NCI-H1417 (cell line): ENCODE measurements at regions not wholly inside any gene's neighbourhood (a gene's known extent, or its start where the extent isn't known, plus 50 kb on each side); places are given as distances from the start of the nearest gene placed in this dataset.
"Not testable (repeated sequence)": the region's sequence is repeated elsewhere in the genome, so short reads cannot be mapped to it uniquely, and the experiment has no call there.

Experiments
- DNase-seq, 3 experiments: peaks; one replicate each; lab custom pipeline; 2025; lab: John Stamatoyannopoulos, UW

- DNase-seq: peak in 1 of 3 experiments; percentile 6
Observed at GRCh38 chr1:219726480-219727272, 113.8 kb upstream of the ZC3H11B start.

- DNase-seq: no peak
Observed at GRCh38 chr1:219724440-219724839, 111.5 kb upstream of the ZC3H11B start.

DNA sequence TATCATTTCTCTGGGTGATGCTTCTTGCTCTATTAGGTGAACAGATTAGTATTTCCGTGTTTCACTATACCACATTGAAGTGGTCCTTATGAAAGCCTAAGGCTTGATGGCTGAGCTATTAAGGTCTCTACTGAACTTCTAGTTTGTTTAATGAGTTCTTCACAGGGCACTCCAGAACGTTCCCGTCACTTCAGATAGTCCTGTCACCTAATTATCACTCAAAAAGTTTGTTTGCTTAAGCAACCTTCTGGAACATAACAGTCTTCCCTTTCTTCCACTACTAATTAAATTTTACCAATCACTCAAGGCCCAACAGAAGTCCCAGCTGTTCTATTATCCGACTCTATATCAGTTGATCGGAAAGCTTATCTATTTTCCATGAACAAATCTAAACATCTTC is 104.6 kb upstream of the ZC3H11B start:
- DNase-seq: peak in 1 of 3 experiments; percentile 38

DNA sequence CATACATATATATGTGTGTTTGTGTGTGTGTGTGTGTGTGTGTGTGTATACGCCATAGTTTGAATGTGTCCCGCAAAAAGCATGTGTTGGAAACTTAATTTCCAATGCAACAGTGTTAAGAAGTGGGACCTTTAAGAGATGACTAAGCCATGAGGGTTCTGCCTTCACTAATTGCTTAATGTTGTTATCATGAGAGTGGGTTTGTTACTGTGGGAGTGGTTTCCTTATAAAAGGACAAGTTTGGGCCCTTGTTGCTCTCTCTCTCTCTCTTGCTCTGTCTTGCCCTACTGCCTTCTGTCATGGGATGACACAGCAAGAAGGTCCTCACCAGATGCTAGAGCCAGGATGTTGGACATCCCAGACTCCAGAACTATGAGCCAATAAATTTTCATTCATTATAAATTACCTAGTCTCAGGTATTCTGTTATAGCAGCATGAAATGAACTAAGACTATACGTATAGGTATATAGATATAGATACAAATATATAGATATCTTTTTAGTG is 103.8 kb upstream of the ZC3H11B start:
- no peak for DNase-seq

- peak in 1 of 3 experiments; percentile 27 for DNase-seq
Observed at GRCh38 chr1:219713981-219714381, 101.1 kb upstream of the ZC3H11B start.

DNA sequence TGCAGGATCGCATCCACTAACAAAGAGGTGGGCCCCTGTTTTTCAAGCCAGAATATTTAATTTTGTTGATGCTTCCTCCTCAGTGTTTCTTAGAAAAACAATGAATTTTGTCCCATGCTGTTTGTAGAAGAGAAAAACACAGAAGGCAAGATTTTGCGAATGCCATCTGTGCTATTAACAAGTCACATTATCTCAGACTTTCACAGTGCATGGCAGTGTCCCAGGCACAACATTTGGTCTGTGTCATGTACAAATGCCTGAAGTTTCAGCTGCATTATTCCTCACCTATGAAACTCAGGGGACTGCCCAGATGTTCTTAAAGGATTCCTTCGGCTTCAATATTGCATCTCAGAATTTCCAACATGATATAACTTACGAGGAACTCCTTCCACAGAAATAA is 99.6 kb upstream of the ZC3H11B start:
- DNase-seq: no peak

DNA sequence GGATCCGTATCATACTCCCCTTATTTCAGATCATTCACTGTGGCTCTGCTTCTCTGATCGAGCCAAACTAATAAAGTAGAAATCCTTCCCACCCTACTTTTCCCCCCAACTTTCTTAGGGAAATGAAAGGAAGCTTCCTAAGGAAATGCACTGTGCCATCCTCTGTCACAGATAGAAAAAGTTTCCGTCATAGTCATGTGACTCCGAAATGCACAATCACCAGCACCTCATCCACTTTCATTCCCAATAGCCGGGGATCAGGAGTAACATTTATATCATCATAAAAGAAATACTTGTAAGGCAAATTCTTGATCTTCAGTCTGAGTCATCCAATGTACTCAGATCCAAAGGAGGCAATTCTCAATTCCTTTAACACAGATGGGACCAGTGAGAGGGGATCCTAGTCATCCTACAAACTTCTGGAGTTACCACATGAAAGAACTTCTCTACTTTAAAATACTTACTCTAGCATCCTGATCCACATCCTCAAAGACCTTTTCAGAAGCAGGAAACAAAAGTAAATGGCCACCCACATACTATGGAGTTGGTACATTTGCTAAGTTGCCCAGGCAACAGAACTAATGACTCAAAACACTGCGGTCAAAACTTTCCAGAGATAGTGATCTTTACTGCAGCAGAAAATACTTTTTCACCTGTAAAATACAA is 97.8 kb upstream of the ZC3H11B start:
- DNase-seq: no peak

DNA sequence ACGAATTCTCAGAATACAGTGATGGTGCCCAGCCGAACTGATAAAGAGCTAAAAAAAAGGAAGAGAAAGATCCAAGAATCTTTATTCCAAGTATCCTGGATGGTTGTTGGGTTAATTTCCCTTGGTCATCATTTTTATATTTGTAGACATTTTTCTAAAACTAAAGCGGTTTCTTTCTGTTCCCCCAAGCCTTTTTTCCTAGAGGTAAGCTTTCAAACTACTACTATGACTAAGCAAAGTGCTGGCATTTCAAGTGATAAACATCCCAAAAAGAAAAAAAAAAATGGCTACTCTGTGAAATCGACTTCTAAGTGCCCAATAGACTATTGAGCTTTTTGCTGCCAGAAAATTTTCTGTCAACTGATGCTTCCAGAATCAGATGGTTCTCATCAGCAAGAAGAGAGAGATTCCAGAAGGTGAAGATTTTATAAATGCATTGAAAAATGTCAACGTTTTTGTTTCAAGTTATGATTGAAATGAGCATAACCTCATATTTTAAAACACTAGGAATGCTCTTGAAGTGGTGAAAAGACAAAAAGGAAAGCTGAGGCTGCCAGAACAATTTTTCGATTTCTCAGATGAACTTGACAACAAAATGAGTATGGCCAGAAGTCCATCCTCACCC is 96.1 kb upstream of the ZC3H11B start:
- DNase-seq: no peak

DNA sequence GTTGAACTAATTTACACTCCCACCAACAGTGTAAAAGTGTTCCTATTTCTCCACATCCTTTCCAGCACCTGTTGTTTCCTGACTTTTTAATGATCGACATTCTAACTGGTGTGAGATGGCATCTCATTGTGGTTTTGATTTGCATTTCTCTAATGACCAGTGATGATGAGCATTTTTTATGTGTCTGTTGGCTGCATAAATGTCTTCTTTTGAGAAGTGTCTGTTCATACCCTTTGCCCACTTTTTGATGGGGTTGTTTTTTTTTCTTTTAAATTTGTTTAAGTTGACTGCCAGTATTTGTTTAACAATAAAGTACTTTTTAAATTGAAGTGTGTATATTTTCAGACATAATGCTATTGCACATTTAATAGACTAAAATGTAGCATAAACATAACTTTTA is 95.0 kb upstream of the ZC3H11B start:
- not testable (repeated sequence) for DNase-seq

GRCh38 chr1:219704331-219704730 is 91.4 kb upstream of the ZC3H11B start:
- DNase-seq: not testable (repeated sequence)

DNA sequence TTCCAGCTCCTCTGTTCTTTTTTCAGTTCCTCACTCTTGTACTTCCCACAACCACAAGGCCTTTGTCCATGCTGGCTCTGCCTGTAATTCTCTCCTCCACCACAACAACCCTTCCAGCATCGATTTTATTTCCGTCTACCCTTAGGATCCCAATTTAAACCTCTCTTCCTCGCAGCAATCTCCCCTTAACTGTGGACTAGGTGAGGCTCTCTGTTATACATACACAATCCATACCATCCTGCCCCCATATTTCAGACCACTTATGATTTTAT is 90.4 kb upstream of the ZC3H11B start:
- no peak for DNase-seq

GRCh38 chr1:219701476-219701875 is 88.6 kb upstream of the ZC3H11B start:
- DNase-seq: peak in 1 of 3 experiments; percentile 17

DNA sequence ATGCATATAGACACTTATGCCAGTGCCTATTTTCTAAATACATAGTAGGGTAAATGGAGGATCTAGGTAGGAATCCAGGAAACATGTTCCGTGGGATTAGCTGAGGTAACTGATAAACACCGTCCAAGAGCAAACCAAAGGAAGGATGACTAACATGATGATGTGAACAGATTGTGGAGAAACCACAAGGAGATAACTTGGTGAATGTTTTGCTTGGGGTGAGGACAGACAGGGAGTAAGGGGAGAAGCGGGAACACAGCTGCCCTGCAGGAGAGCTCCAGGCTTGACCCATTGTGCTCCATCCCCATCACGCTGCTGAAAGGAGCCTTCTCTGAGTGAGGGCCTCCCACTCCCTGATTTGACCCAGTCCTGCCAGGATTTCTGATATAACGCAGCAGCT is 87.0 kb upstream of the ZC3H11B start:
- no peak for DNase-seq

GRCh38 chr1:219697682-219698081 is 84.8 kb upstream of the ZC3H11B start:
- DNase-seq: no peak

DNA sequence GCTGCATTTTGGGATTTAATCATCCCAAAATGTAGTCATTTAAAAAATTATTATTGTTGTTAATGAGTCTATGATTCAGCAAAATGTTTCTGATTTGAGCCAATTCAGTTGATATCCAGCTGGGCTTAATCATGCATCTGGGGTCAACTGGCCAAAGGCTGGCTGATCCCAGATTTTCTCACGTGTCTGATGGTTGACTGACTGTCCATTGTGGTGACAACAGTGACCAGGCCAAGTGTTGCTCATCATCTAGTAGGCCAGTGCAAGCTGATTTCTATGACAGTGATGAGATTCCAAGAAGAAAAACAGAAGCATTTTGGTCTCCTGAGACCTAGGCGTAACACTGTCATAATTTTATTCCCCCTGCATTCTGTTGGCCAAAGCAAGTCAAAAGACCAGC is 80.1 kb upstream of the ZC3H11B start:
- no peak for DNase-seq

DNA sequence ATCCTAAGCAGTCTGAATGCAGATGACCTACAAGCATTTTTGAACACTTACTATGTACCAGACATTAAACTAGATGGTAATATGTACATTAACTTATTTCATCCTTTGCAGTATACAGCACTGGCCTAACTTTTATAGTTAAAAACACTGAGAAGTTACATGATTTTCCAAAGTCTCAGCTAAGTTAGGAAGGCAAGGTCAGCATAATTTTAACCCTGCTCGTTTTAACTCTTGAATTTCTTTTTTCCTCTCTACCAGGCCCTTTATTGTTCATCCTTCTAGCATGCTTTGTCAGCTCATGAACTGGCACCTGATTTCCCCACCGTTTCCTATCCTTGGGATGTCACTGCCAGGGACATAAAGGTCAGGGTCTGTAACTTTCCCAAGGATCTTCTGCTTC is 76.9 kb upstream of the ZC3H11B start:
- DNase-seq: no peak

GRCh38 chr1:219687779-219688178 is 74.9 kb upstream of the ZC3H11B start:
- no peak for DNase-seq

DNA sequence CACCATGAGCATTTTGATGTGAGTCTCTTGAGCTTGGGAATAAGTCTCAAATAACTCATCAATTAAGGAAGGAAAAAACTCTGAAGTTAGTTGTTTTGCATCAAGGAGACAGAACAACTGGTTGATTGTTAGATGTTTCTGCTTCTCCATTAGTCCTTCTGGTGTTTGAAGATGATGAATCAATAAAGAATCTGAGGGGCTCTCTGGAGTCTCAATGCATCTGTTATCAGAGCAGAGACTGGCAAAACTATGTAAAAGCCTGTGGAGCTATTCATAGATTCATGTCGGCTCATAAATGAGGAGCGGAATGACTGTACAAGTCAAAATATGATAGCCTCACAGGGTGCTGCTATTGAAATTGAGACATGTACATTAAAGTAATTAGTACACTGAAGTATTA is 73.3 kb upstream of the ZC3H11B start:
- DNase-seq: no peak

DNA sequence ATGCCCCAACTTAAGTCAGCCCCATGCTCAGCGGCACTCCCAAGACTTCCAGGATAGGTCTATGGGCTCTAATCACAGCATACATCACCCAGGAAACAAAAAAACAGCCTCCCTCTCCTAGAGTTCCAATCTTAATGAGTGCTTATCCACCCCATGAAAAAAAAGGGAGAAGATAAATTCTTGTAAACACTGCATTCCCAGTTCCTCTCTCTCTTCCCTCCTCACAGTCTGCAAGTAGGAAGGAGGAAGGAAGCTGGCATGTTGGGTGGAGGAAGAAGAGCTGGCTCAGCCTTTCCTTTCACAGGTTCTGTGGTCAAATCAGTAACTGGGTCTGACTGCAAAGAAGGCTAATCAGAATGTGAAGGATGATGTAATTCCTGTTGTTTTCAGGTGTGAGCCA is 69.9 kb upstream of the ZC3H11B start:
- no peak for DNase-seq

GRCh38 chr1:219681876-219682275 is 69.0 kb upstream of the ZC3H11B start:
- DNase-seq: no peak

- no peak for DNase-seq
Observed at GRCh38 chr1:219676012-219676765, 63.3 kb upstream of the ZC3H11B start.

- DNase-seq: no peak
Observed at GRCh38 chr1:219670426-219671149, 57.7 kb upstream of the ZC3H11B start.
